LoVo (cell line): ENCODE measurements at regions not wholly inside any gene's neighbourhood (a gene's known extent, or its start where the extent isn't known, plus 50 kb on each side); places are given as distances from the start of the nearest gene placed in this dataset.
A peak's percentile ranks its signal among the peaks of the same experiment; 100 is the strongest.
"Not testable (repeated sequence)": the region's sequence is repeated elsewhere in the genome, so short reads cannot be mapped to it uniquely, and the experiment has no call there.

Experiments
- DNase-seq: peaks from one replicate; pipeline ENCODE4 v3.0.0-alpha.2; 2016; ENCODE audit warnings: low spot score

DNA sequence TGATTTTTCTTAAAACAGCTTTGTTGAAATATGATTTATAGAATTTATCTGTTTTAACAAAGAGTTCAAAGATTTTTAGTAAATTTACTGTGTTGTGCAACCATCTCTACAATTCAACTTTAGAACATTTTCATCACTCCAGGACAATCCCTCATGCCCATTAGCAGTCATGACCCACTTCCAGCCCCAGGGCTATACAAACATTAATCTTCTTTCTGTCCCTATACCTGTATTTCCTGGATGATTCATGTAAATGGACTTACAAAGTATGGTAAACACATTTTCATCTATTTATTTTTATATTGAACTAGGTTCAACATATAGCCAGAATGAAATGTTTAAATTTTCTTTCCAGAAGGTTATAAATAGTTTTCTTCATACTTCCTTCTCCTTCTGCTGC is 127.8 kb upstream of the CCDC180 start:
- no peak for DNase-seq

DNA sequence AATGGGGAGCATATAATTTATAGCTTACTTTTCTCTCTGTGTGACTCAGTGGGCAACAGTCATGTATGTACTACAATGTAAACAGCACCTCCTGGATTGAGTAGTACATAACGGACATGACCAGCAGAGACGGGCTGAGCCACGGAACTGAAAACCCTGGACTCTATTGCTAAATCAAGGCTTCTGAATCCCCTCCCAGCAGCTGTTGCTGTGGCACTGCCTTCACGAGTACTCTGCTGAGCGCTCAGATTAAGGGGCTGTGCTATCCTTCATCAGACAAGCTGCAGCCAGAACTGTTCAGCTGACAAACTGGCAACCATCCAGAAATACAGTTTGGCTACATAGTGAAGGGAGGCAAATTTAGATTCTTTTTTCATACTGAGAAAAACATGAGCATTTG is 131.3 kb upstream of the CCDC180 start:
- no peak for DNase-seq

DNA sequence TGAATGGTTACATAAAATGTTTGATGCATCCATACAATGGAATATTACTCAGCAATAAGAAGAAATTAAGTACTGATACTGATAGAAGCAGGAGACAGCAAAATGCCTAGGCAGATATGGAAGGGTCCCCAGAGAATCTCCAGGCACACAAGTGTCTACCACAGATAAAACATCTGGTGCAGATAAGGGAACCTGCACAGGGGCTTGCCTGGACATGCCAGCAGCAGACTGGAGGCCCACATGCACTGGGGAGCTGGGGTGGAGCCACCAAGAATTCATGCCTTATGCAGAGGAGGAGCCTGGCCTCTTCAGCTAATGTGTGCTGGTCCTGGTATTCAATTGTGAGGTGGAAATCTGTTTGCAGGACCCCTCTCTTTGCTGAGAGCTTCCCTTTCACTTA is 129.2 kb upstream of the CTSV start:
- peak; percentile 32 for DNase-seq

DNA sequence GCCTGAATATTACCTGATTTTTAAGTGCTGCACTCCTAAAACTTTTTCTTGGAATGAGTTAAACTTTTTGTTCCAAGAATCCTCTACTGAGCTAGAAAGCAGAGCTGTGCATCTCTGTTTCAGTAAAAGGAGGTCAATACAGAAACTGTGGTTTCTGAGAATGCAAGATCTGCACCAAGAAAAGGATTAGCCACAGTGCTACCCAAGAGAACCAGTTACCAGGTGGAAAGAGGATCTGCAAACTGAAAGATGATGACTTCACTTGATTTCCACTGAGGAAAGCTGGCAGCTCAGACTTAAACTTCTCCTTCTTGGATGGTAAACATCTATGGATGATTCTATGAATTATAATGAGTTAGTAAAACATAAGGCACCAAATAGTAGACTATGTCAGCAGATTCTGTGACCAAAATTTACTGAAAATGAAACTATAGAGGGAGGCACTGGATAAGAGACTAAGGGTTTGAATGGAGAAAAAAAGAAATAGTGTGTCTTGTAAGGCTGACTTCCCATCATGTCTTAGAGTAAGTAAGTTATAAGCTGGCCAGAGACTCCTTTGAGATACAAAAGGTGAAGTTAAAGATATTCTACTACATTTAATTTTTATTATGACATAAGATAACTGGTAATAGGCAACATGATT is 127.7 kb upstream of the CTSV start:
- not testable (repeated sequence) for DNase-seq

DNA sequence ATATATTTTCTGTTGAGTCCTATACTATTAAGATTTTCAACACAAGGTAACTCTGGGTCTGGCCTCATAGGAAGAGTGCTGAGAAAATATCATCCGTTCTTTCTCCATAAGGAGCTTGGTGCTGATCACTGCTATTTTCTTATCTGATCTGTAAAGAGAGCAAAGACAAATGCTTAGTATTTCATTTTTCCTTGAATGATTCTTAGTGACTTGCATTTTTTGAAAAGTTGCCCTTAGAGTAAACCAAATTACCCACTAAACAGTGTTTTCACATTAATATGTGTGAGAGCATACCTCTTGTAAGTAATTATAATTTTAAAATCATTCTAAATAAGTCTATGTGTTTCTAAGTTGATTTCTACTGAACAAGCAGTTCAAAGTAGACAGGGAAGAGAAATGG is 121.3 kb upstream of the CTSV start:
- no peak for DNase-seq

DNA sequence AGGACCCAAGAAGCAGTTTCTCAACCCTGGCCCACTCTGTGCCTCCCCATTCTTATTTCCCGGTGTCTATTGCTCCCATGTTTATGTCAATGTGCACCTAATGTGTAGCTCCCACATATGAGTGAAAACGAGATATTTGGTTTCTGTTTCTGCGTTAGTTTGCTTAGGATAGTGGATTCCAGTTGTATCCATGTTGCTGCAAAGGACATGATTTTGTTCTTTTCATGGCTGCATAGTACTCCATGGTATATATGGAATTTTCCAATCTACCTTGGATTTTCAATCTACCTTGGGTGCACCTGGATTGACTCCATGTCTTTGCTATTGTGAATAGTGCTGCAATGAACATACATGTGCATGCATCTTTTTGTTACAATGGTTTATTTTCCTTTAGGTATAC is 119.8 kb upstream of the CTSV start:
- DNase-seq, result not testable (repeated sequence)

DNA sequence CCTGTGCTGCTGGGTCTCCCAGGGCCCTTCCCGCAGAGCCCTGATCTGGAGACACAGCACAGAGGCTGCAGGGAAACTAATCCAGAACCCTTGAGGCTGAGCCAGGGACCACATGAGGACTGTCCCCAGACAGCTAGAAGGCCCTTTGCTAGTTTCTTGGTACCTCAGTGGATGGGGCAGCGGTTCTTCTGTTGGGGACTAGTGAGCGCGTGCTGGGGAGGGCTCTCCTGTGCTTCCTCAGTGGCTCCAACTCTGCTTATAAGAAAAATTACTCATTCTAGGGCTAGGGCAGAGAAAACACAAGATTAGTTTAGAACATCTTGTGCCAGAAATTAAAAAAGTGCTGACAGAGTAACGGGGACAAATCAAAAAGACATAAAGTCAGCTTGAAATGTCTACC is 116.5 kb upstream of the CTSV start:
- not testable (repeated sequence) for DNase-seq

DNA sequence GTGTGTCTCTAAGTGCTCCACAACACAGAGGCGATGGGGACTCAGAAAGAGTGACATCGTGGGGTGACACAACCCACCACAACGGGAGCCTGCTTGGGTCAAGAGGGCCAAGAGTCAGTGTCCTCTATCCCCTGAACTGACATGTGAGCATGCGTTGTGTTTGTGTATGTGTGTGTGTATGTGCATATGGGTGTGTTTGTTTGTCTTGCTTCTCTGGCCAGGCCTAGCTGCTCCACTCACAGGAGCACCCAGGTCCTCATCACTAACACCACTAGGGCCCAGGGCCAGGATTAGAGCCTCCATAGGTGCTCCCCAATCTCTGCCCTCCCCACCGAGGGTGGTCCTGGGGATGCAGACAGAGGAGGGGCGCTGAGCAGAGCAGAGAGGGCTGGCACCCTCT is 115.0 kb upstream of the CTSV start:
- no peak for DNase-seq

DNA sequence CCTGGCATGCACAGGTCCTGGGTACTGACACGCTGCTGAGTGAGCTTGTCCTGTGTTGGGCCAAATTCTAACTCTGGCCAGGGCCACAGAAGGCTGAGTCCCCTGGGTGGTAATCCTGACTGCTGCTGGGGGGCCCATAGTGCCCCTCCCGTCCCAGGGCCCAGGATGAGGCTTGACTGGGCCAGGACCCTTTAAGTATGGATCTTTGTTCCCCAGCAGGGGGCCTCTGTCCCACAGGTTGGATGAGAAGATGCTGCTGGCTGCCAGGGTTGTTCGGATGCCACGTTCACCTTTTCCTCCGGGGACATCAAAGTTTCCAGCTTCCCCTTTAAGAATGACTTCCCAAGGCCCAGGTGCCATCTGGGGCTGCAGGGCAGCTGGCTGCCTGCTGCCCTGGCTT is 114.2 kb upstream of the CTSV start:
- DNase-seq, result not testable (repeated sequence)

DNA sequence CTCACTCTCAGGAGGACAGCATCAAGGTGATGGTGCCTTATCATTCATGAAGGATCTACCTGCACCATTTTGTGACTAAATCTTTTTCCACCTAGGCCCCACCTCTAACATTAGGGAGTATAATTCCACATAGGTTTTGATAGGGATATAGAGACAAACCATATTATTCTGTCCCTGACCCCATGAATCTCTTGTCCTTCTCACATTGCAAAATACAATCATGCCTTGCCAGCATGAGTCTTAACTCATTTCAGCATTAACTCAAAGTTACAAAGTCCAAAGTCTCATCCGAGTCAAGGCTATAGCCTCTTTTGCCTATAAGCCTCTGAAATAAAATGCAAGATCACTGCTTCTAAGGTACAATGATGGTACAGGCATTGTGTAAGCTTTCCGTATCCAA is 111.5 kb upstream of the CTSV start:
- DNase-seq, result not testable (repeated sequence)

DNA sequence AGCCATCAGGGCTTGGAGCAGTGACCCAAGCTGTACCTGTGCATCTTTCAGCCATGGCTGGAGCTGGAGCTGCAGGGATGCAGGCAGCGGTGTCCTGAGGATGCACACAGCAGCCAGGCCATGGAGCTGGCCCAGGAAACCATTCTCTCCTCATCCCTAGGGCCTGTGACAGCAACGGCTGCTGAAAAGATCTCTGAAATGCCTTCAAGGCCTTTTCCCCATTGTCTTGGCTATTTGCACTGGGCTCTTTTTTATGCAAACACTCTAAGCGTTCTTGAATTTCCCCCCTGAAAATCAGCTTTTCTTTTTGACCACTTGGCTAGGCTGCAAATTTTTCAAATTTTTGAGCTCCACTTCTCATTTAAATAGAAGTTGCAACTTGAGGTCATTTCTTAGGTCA is 109.5 kb upstream of the CTSV start:
- not testable (repeated sequence) for DNase-seq

DNA sequence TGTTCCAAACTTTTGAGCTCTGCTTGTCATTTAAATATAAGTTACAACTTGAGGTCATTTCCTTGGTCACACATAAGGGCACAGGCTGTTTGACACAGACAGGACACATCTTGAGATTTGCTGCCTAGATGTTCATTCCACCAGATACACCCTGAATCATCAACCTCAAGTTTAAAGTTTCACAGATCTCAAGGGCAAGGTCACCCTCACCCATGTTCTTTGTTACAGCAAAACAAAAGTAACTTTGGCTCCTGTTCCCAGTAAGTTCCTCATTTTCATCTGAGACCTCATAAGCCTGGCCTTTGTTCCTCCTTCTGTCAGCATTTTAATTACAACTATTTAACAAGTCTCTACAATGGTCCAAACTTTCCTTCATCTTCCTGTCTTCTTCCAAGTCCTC is 106.7 kb upstream of the CTSV start:
- DNase-seq, result not testable (repeated sequence)

DNA sequence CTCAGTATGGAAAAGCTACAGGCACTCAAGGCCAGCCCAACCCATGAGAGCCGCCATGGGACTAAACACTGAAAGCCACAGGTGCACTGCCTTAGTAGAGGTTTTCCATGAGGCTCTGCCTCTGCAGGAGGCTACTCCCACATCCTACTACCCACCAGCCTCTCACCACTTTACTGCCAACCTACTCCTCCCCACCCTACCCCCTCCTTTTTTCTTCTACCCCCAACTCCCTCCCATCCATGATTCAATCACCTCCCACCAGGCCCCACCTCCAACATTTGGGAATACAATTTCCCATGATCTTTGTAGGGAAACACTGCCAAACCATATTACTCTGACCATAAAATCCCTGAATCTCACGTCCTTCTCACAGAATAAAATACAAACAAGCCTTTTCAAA is 101.6 kb upstream of the CTSV start:
- DNase-seq, result no peak

DNA sequence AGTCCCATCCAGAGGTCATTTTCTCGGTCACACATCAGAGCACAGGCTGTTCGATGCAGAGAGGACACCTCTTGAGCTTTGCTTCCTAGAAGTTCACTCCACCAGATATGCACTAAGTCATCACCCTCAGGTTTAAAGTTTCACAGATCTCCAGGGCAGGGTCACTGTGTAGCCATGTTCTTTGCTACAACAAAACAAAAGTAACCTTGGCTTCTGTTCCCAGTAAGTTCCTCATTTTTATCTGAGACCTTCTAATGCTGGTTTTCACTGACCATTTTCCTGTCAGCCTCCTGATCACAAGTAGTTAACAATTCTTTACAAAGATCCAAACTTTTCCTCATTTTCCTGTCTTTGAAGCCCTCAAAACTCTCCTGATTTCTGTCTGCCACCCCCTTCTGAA is 97.5 kb upstream of the CTSV start:
- no peak for DNase-seq

DNA sequence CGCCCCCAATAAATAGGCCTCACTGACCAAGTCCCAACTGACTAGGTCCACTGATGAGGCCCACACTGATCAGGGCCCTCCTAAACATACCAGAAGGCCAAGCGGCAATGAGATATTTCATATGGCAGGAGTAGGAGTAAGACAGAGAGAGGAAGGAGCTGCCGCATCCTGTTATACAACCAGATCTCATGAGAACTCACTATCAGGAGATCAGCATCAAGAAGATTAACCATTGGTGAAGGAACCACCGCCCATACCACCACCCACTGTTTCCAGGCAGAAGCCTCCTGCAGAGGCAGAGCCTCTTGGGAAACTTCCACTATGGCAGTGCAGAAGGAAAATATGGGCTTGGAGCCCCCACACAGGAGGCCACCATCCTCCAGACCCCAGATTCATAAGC is 95.0 kb upstream of the CTSV start:
- DNase-seq, result not testable (repeated sequence)

DNA sequence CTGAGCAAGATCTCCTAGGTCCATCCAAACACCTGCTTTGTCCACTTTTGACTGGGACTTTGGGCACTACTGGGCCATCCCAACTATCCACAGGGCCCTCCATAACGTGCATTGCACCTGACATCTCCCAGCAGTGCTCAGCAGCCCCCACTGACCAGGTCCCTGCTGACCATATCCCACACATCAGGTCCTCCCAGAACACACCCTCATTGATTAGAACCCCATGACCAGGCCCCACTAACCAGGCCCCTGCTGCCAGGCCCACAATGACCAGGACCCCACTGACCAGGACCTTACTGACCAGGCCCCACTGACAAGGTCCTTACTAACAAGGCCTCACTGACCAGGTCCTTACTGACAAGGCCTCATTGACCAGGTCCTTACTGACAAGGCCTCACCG is 93.9 kb upstream of the CTSV start:
- no peak for DNase-seq

DNA sequence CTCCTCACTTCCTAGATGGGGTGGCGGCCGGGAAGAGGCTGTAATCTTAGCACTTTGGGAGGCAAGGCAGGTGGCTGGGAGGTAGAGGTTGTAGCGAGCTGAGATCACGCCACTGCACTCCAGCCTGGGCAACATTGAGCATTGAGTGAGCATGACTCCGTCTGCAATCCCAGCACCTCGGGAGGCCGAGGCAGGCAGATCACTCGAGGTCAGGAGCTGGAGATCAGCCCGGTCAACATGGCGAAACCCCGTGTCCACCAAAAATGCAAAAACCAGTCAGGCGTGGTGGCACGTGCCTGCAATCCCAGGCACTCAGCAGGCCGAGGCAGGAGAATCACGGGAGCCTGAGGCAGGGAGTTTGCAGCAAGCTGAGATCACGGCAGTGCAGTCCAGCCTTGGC is 91.9 kb upstream of the CTSV start:
- not testable (repeated sequence) for DNase-seq

DNA sequence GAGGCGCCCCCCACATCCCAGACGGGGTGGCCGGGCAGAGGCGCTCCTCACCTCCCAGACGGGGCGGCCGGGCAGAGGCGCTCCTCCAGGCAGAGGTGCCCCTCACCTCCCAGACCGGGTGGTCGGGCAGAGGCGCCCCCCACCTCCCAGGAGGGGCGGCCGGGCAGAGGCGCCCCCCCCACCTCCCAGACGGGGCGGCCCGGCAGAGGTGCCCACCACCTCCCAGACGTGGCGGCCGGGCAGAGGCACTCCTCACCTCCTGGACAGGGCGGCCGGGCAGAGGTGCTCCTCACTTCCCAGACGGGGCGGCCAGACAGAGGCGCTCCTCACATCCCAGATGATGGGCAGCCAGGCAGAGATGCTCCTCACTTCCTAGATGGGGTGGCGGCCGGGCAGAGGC is 91.4 kb upstream of the CTSV start:
- not testable (repeated sequence) for DNase-seq

DNA sequence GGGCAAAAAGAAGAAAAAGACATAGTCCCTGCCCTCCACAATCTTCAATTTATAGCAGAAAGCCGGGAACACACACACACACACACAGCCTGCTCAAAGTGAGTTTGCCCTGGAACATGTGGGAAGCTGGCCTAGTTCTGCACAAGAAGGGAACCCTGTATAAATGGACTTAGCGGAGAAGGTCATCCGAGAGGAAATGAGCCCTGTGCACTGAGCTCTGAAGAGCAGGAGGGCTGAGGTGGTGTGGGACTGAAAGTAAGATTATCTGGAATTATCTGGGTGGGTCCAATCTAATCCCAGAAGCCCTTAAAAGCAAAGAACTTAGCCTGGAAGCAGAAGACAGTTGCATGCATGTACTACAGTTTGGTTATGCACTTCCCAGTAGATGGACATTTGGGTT is 90.0 kb upstream of the CTSV start:
- DNase-seq, result no peak

DNA sequence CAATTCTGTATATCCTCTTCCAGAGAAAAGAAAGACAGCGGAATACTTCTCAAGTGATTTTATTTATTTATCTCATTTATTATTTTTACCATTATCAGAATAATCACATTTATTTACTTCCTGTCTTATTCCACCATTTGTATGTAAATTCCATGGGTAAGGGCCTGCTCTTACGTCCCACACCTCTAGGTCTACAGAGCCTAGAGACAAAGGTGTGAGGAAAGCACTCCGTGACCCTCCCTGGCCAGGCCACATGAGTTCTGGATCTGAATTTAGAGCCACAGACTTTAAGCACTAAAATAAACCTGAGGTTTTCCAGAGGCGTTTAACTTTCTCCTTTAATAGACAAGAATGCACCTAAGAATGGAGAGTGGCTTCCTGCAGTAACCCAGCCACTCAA is 85.3 kb upstream of the CTSV start:
- DNase-seq, result no peak

DNA sequence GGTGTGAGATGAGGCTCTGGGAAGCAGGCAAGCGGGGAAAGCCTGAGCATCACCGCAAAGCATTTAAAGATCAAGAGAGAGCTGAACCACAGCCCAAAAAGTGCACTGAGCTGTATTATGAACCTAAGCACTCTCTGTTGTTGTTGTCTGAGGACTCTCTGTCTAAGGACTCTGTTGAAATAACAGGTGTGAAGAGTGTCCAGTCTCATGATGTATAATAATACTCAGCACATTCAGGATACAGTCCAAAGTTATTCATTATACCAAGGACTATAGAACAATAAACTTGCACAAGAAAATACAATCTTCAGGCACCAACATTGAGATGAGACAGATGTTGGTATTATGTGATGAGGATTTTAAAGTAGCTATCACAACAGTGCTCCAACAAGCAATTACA is 71.8 kb upstream of the CTSV start:
- no peak for DNase-seq

DNA sequence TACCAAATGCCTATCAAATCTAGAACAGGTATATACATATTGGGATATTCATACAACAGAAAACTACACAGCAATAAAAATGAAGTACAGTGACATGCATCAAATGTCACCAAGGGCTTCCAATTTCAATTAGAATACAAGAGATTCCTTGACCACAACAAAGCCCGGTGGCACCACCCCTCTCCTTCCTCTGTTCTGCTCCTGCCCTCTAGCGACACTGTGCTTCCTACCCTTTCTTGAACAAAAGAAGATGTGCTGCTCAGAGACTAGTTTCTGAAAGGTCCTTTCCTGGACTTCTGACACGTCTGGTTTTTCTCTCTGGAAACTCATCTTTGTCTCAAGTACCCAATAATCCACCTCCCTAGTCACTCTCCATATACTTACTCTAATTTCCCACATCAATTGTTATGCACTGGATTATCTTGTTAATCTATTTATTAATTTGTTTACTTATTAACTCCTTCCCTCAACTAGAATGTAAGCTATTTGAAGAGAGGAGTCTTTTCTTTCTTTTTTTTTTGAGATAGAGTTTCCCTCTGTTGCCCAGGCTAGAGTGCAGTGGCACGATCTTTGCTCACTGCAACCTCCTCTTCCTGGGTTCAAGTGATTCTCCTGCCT is 70.4 kb upstream of the CTSV start:
- DNase-seq, result peak; percentile 58

DNA sequence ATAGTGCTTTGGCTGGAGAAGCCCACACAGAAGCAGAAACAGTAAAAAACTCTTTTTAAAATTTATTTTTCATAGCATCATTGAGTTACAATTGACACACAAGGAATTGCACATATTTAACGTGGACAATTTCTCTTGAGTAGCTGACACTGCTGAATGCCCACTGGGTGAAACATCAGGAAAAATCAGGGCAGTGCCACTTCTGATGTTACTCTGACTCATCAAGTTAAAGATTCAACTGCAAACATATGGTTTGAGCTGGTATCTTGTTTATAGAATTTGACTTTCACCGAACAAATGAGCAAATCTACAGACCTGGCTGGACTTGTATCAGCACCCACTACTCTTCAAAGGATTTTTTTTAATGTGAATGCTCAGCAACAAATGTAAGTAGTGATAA is 66.3 kb upstream of the CTSV start:
- DNase-seq, result not testable (repeated sequence)
